Duodenal mucosa (tissue), 2 donors: ENCODE measurements at regions not wholly inside any gene's neighbourhood (a gene's known extent, or its start where the extent isn't known, plus 50 kb on each side); places are given as distances from the start of the nearest gene placed in this dataset.

Source experiments
- H3K27ac ChIP-seq: one replicate; pipeline ENCODE4 v1.7.0; 2013; ENCODE audit warnings: low read depth, low read length
- H3K27me3 ChIP-seq, 2 donors: one replicate each; pipeline ENCODE4 v1.7.0; 2013; ENCODE audit warnings: low read length in 2 of 2, control low read depth in 1 of 2; ENCODE audit not compliant: insufficient read depth in 2 of 2, control insufficient read depth in 1 of 2
- H3K36me3 ChIP-seq, 2 donors: one replicate each; pipeline ENCODE4 v1.7.0; 2013; ENCODE audit warnings: low read length in 2 of 2, control low read depth in 1 of 2; ENCODE audit not compliant: insufficient read depth in 2 of 2, control insufficient read depth in 1 of 2
- H3K4me1 ChIP-seq, 2 donors: one replicate each; pipeline ENCODE4 v1.7.0; 2013; ENCODE audit warnings: low read length in 2 of 2, control low read depth in 1 of 2; ENCODE audit not compliant: insufficient read depth in 2 of 2, control insufficient read depth in 1 of 2
- H3K4me3 ChIP-seq, 2 donors: one replicate each; pipeline ENCODE4 v1.7.0; 2013; ENCODE audit warnings: low read length in 2 of 2, low read depth in 1 of 2
- H3K9ac ChIP-seq, 2 donors: one replicate each; pipeline ENCODE4 v1.7.0; 2013; ENCODE audit warnings: low read length in 2 of 2, low read depth in 1 of 2
- H3K9me3 ChIP-seq, 2 donors: one replicate each; pipeline ENCODE4 v1.7.0; 2013; ENCODE audit warnings: low read length in 2 of 2, control low read depth in 1 of 2; ENCODE audit not compliant: control insufficient read depth in 1 of 2

DNA sequence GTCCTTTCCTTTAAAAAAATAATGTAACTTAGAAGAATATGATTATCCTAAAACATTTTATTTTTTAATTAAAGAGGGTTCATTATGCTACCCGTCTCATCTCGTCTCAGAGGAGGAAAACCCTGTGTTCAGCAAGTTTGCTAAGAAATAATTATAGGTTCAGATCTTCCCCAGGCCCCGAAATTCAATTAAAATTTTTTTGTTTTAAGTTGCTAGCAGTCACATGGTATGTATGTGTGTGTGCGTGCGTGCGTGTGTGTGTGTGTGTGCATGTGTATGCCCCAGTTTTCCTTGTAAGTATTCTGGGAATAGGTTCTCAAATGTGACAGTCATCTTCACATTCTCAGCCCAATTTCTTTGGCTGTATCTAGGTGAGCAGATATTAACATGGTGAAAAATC, 86.6 kb upstream of the HOXC13 start:
- Histone ChIP-seq H3K36me3 (no peaks in the 10 kb centered on the region), H3K4me1 (no peaks in the 10 kb centered on the region), H3K4me3 (no peak overlapping the region), H3K27ac (no peak overlapping the region), H3K9me3 (no peaks in the 10 kb centered on the region), H3K9ac (no peak overlapping the region), H3K27me3 (peaks cover 20 to 26% of the 10 kb centered on the region in 2 donors)

DNA sequence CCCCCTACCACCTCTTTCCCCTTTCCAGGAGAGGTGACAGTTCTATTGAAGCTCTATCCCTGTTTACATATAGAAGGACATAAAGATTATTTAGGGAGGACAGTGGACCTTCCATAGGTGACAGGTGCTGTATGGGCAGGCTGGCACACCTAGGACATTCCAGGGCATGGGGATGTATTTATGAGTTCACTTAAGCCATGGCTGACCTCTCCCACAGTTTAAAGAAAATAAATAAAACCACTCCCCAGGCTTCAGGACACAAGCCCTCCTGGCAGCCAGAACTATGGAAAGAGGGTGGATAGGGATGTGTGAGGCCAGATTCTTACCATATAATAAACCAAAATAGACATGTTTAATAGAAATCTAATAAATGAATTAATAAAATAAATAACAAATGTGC, 85.6 kb upstream of the HOXC13 start:
- H3K9me3 ChIP-seq: no peaks in the 10 kb centered on the region
- no peak overlapping the region for H3K4me3 ChIP-seq
- no peaks in the 10 kb centered on the region for H3K4me1 ChIP-seq
- H3K9ac ChIP-seq: no peak overlapping the region
- peaks cover 20 to 26% of the 10 kb centered on the region in 2 donors for H3K27me3 ChIP-seq
- no peaks in the 10 kb centered on the region for H3K36me3 ChIP-seq
- no peak overlapping the region for H3K27ac ChIP-seq

DNA sequence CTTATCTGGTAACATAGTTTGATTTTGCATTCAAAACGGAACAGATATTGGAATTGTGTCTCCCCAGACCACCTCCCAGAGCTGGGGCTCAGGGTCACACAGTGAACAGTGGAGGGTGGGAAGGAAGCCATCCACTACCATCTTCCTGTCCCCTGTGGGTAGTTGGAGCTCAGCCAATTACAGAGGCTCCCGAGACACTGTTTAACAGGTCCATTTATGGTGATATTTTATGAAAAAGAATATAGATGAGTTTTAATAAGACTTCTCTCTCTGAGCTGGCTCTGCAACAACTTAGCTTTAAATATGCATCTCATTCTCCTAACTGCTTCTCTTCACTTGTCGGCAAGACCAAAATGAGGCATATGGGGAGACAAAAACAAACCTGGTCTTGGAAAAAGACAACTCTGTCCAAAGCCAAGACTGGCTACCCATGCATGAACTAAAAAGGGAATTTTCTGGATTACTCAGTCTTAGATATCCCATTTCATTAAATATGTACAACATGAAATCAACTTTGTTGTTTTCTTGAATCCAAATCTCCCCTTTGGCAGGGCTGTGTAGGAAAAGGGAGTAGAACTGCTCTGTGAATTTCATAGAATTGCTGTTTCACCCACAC, 83.8 kb upstream of the HOXC13 start:
- Histone ChIP-seq H3K27ac (no peak overlapping the region), H3K4me3 (no peak overlapping the region), H3K36me3 (no peaks in the 10 kb centered on the region), H3K9ac (no peak overlapping the region), H3K9me3 (no peaks in the 10 kb centered on the region), H3K27me3 (peaks cover 18 to 22% of the 10 kb centered on the region in 2 donors), H3K4me1 (no peaks in the 10 kb centered on the region)

DNA sequence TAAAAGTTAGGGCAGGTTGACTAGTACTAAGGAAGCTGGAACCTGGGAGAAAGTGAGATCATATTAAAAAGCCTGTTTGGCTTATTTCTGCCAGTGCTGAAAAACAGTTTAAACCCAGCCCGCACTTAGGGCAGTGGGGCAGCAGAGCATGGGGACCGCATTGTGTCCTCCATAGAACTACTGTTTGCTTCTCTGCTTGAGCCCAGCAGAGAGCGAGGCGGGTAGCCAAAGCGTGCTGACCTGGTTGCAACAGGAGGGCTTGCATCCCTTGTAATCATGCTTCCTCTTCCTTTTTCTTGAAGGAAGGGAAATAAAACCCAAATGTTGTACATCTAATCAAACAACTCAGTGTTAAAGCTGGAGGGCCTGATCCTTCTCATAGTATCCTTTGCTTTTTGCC, 82.5 kb upstream of the HOXC13 start:
- no peak overlapping the region for H3K4me3 ChIP-seq
- H3K27ac ChIP-seq: no peak overlapping the region
- peaks cover 11 to 12% of the 10 kb centered on the region in 2 donors for H3K27me3 ChIP-seq
- no peak overlapping the region for H3K9ac ChIP-seq
- H3K9me3 ChIP-seq: no peaks in the 10 kb centered on the region
- H3K36me3 ChIP-seq: no peaks in the 10 kb centered on the region
- H3K4me1 ChIP-seq: no peaks in the 10 kb centered on the region

DNA sequence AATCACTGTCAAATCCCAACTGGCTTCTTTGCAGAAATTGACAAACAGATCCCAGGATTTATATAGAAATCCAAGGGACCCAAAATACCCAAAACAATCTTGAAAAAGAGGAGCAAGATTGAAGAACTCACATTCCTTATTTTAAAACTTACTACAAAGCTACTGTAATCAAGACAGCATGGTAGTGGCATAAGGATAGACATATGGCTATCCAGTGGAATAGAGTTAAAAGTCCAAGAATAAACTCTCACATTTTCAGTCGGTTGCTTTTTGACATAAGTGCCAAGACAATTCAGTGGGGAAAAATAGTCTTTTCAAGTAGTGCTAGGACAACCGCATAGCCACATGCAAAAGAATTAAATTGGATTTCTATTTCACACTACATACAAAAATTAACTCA, 81.0 kb upstream of the HOXC13 start:
- H3K4me3 ChIP-seq: no peak overlapping the region
- H3K9ac ChIP-seq: no peak overlapping the region
- H3K36me3 ChIP-seq: no peaks in the 10 kb centered on the region
- H3K4me1 ChIP-seq: no peaks in the 10 kb centered on the region
- no peaks in the 10 kb centered on the region for H3K9me3 ChIP-seq
- H3K27me3 ChIP-seq: peaks cover 4 to 11% of the 10 kb centered on the region in 2 donors
- no peak overlapping the region for H3K27ac ChIP-seq

DNA sequence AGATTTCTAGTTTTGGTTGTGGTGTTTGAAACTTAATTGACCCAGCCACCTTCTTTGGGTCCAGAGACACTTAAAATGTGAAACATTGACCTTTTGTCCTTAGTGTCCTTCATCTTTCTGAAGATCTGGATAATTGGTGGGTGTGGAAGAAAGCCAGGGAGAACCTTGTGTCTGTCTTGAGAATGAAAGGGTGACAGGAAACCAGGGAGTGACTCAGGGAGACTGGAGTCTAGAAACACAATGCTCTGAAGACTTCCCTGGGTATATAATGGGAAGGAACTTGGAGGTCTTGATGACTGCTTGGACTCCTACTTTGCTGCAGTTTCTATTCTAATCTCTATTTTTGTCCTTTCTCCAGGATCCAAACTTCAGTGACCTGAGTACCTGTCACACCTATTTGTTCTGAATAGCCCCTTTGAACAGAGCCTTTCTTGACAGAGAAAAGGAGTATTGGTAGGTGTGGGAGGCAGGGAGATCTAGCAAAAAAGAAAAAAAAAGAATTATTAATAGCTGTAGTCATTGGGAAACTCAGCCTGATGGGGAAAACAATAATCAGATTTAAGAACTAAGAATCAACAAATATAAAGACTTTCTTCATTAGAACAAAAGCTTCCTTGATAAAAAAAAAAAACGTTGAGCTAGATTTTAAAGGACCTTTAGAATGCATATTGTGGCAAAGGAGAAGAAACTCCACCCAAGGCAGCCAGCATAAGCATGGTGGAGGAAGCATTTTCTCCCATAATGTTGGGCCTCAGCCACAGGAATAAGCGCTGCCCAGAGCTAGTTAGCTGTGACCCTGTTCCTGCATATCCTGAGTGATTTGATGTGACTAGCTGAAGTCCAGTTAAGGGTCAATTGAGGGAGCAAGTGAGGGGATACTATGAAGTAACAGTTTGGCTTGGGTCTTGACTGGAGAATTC, 77.9 kb upstream of the HOXC13 start:
- H3K36me3 ChIP-seq: no peaks in the 10 kb centered on the region
- no peaks in the 10 kb centered on the region for H3K4me1 ChIP-seq
- no peak overlapping the region for H3K27ac ChIP-seq
- H3K9ac ChIP-seq: no peak overlapping the region
- peaks cover 0 to 4% of the 10 kb centered on the region in 2 donors for H3K27me3 ChIP-seq
- no peaks in the 10 kb centered on the region for H3K9me3 ChIP-seq
- H3K4me3 ChIP-seq: no peak overlapping the region

DNA sequence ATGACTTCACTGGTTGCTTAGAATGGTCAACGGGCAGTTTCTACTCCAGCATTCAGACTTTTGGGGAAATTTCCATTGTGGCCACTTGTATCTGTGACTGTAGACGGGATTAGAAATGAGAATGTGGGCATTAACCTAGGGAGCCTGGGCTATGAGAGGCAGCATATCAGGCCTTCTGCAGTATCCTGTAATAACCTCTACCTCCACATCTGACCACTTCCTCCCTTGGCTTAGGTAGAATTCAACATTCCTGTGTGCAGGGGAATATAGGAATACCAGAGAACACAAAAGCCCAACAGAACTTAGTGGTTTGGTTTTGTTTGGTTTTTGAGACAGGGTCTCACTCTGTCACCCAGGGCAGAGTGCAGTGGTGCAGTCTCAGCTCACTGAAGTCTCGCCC, 76.4 kb upstream of the HOXC13 start:
- Histone ChIP-seq H3K27ac (no peak overlapping the region), H3K9me3 (no peaks in the 10 kb centered on the region), H3K27me3 (no peaks in the 10 kb centered on the region), H3K36me3 (no peaks in the 10 kb centered on the region), H3K4me3 (no peak overlapping the region), H3K4me1 (no peaks in the 10 kb centered on the region), H3K9ac (no peak overlapping the region)

DNA sequence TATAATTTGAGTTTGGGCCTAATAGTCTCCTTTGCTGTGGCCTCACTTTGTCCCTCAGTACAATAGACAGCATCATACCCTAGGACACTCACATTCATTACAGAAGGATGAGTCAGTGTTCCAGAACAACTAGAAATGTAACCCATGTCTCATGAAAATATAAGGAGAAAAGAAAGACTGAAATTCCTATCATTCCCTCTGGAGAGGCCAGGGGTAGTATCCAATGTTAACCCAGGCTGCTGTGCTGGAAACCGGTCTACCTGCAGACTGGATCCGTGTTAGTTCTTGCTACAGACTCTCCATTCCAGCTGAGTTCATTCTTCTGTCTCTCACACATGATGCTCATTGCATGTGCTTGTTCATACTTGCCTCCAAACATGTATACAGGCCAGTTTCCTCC, 75.8 kb upstream of the HOXC13 start:
- Histone ChIP-seq H3K4me3 (no peak overlapping the region), H3K9ac (no peak overlapping the region), H3K9me3 (no peaks in the 10 kb centered on the region), H3K4me1 (no peaks in the 10 kb centered on the region), H3K27me3 (no peaks in the 10 kb centered on the region), H3K36me3 (no peaks in the 10 kb centered on the region), H3K27ac (no peak overlapping the region)

DNA sequence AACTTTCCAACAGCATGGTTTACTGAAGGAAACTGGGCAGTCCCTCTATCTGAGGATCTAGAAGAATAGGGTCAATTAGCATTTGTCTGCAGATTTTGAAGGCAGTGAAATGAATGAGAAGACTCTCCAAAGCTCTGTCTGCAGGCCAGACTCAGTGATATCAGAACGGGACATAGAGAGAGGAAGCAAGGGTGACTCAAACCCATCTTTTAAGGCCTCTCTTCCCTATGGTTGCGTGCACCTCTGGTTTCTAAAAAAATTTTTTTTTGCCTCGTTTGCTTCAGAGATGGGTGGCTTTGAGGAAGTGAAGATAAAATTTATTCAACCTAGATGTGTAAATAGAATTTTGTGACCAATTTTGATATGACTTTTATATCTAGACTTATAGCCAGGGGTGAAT, 71.9 kb upstream of the HOXC13 start:
- peaks cover 0 to 5% of the 10 kb centered on the region in 2 donors for H3K27me3 ChIP-seq
- no peaks in the 10 kb centered on the region for H3K4me1 ChIP-seq
- H3K9me3 ChIP-seq: no peaks in the 10 kb centered on the region
- no peaks in the 10 kb centered on the region for H3K36me3 ChIP-seq
- no peak overlapping the region for H3K27ac ChIP-seq
- no peak overlapping the region for H3K4me3 ChIP-seq
- H3K9ac ChIP-seq: no peak overlapping the region

DNA sequence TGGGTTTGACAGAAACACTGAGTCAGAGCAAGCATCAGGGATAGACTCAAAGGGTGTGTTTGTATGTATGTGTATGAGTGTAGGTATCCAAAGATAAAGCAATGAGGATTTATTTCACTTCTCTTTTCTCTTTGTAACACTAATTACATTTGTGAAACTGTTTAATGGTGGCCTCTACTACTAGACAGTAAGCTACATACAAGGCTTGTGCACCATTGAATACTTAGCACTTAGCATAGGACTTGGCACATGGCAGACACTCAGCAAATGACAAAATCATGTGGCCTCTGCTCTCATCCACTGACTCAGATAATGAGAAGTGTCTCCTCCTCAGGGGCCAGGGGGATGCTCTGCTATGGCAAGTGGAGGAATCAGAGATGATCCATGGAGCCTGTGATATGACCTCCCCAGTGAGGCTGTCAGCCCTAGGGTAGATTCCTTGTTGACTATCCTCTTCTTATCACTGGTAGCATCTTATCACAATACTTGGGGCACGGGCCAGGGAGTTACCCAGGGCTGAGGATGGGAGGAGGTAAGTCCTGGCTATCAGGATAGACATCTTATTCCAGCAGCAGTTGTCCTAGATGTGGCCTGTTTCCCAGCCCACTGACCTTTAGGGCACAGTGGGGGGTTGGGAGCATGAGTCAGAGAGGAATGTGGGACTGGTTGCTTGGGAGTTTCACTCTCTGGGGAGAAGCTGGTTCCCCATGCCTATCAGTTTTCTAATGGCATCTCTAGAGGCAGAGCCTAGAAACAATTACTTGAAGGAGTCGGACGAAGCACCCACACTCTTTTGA, 71.2 kb upstream of the HOXC13 start:
- no peak overlapping the region for H3K27ac ChIP-seq
- no peak overlapping the region for H3K4me3 ChIP-seq
- no peaks in the 10 kb centered on the region for H3K36me3 ChIP-seq
- no peaks in the 10 kb centered on the region for H3K9me3 ChIP-seq
- no peaks in the 10 kb centered on the region for H3K4me1 ChIP-seq
- peaks cover 0 to 5% of the 10 kb centered on the region in 2 donors for H3K27me3 ChIP-seq
- H3K9ac ChIP-seq: no peak overlapping the region
